CD14-positive monocyte (primary cell): ENCODE measurements at regions not wholly inside any gene's neighbourhood (a gene's known extent, or its start where the extent isn't known, plus 50 kb on each side); places are given as distances from the start of the nearest gene placed in this dataset.

ENCODE experiments used
- DNase-seq, 3 donors: peaks; one replicate each; pipeline ENCODE4 v3.0.0-alpha.2; 2011 to 2022
- H2AFZ ChIP-seq: 2 replicates; pipeline ENCODE4 v1.6.0; 2012; ENCODE audit warnings: mild to moderate bottlenecking, low read depth, low read length, inconsistent platforms; ENCODE audit not compliant: insufficient read depth, poor library complexity, severe bottlenecking
- H3K27ac ChIP-seq, 2 donors: 1 replicate in 1 of 2; 2 replicates in 1 of 2; pipeline ENCODE4 v1.5.1; 2012 to 2013; ENCODE audit warnings: low read length in 2 of 2, control low read depth in 1 of 2, inconsistent platforms in 1 of 2, low read depth in 1 of 2, mild to moderate bottlenecking in 1 of 2
- H3K27me3 ChIP-seq, 2 donors: one replicate each; pipeline versions ENCODE4 v1.6.0 to v1.6.1; 2011 to 2013; ENCODE audit warnings: low read length in 2 of 2; ENCODE audit not compliant: control insufficient read depth in 2 of 2, insufficient read depth in 2 of 2
- H3K36me3 ChIP-seq, 2 donors: replicated peaks in 1 of 2; 1 replicate in 1 of 2; 2 replicates in 1 of 2; pipeline versions ENCODE4 v1.5.1 to v1.6.1; 2012 to 2013; ENCODE audit warnings: low read length in 2 of 2, control low read depth in 1 of 2, inconsistent platforms in 1 of 2, mild to moderate bottlenecking in 1 of 2; ENCODE audit not compliant: insufficient read depth in 2 of 2, control insufficient read depth in 1 of 2
- H3K4me1 ChIP-seq, 2 donors: 1 replicate in 1 of 2; 2 replicates in 1 of 2; pipeline versions ENCODE4 v1.5.1 to v1.6.1; 2012 to 2013; ENCODE audit warnings: low read length in 2 of 2, control low read depth in 1 of 2, inconsistent platforms in 1 of 2, mild to moderate bottlenecking in 1 of 2, moderate library complexity in 1 of 2; ENCODE audit not compliant: insufficient read depth in 2 of 2, control insufficient read depth in 1 of 2
- H3K4me2 ChIP-seq: replicated peaks from 2 replicates; pipeline ENCODE3; 2012; ENCODE audit warnings: low read length, moderate library complexity, mild to moderate bottlenecking; ENCODE audit not compliant: poor library complexity, severe bottlenecking; ENCODE audit errors: extremely low read depth
- H3K4me3 ChIP-seq, 3 experiments: fragments of 200-600 bp in 1 of 3; sonication (generic) in 1 of 3; replicated peaks in 1 of 3; 1 replicate in 2 of 3; 2 replicates in 1 of 3; pipeline ENCODE4 v1.5.1; 2011 to 2013; ENCODE audit warnings: low read length in 3 of 3, mild to moderate bottlenecking in 3 of 3, control low read depth in 2 of 3, low read depth in 2 of 3, inconsistent platforms in 1 of 3, moderate library complexity in 1 of 3
- H3K79me2 ChIP-seq: 2 replicates; pipeline ENCODE4 v1.6.0; 2012; ENCODE audit warnings: mild to moderate bottlenecking, control low read depth, inconsistent platforms, low read length, moderate library complexity; ENCODE audit not compliant: insufficient read depth
- H3K9ac ChIP-seq: 2 replicates; pipeline ENCODE4 v1.6.0; 2017; ENCODE audit warnings: low read length, mild to moderate bottlenecking; ENCODE audit not compliant: insufficient read depth, poor library complexity, severe bottlenecking
- H3K9me3 ChIP-seq, 2 donors: replicated peaks in 1 of 2; 1 replicate in 1 of 2; 2 replicates in 1 of 2; pipeline versions ENCODE4 v1.5.1 to v1.6.1; 2012 to 2013; ENCODE audit warnings: low read length in 2 of 2, control low read depth in 1 of 2; ENCODE audit not compliant: control insufficient read depth in 1 of 2, insufficient read depth in 1 of 2
- H4K20me1 ChIP-seq: 2 replicates; pipeline ENCODE4 v1.6.0; 2012; ENCODE audit warnings: mild to moderate bottlenecking, low read length, control low read depth, moderate library complexity; ENCODE audit not compliant: insufficient read depth
- H3K27ac Mint-ChIP-seq, 7 donors: one replicate each; pipeline ENCODE4 v1.8.0; 2020; ENCODE audit warnings: mild to moderate bottlenecking in 7 of 7, mixed read lengths in 7 of 7, moderate library complexity in 6 of 7, inconsistent platforms in 2 of 7
- H3K27me3 Mint-ChIP-seq, 3 donors: one replicate each; pipeline ENCODE4 v1.8.0; 2021 to 2022; ENCODE audit warnings: low read depth in 3 of 3, mild to moderate bottlenecking in 3 of 3, mixed read lengths in 3 of 3, moderate library complexity in 3 of 3, inconsistent platforms in 1 of 3
- H3K36me3 Mint-ChIP-seq, 2 donors: one replicate each; pipeline ENCODE4 v1.8.0; 2020; ENCODE audit warnings: mixed read lengths in 2 of 2, inconsistent platforms in 1 of 2, mild to moderate bottlenecking in 1 of 2
- H3K4me1 Mint-ChIP-seq: one replicate; pipeline ENCODE4 v1.8.0; 2020; ENCODE audit warnings: mild to moderate bottlenecking, mixed read lengths
- H3K4me3 Mint-ChIP-seq, 2 donors: one replicate each; pipeline ENCODE4 v1.8.0; 2020; ENCODE audit warnings: mild to moderate bottlenecking in 2 of 2, mixed read lengths in 2 of 2, moderate library complexity in 1 of 2
- H3K9me3 Mint-ChIP-seq, 7 donors: one replicate each; pipeline ENCODE4 v1.8.0; 2020 to 2022; ENCODE audit warnings: mixed read lengths in 7 of 7, mild to moderate bottlenecking in 6 of 7, moderate library complexity in 6 of 7, inconsistent platforms in 2 of 7
- CTCF ChIP-seq: fragments of 200-600 bp; IDR thresholded peaks from one replicate; pipeline ENCODE4 v1.8.0; 2022; ENCODE audit warnings: antibody characterized with exemption, mild to moderate bottlenecking
- WGBS: methylation state at CpG from one replicate; pipeline ENCODE4 v1.1.5; 2013; ENCODE audit warnings: missing lambda C conversion rate; ENCODE audit not compliant: insufficient coverage; 5-methylcytosine and 5-hydroxymethylcytosine counted together
- intact Hi-C, 2 donors: fragments of 100-400 bp; cut with micrococcal nuclease; formaldehyde crosslinking; loops; one replicate each; pipeline versions ENCODE4 v1.15.0 to v1.15.1; 2023

GRCh38 chr2:149972066-149972465, 384.5 kb upstream of the MMADHC start:
- no peak for TF ChIP-seq CTCF
- Mint-ChIP-seq H3K36me3 (no peaks in the 10 kb centered on the region), H3K27ac (no peak overlapping the region), H3K27me3 (no peaks in the 10 kb centered on the region), H3K4me3 (no peak overlapping the region), H3K9me3 (peaks cover 5 to 15% (median 11%) of the 10 kb centered on the region in 7 donors), H3K4me1 (no peaks in the 10 kb centered on the region)
- WGBS: 75% methylated on average over 2 of the region's 3 CpGs
- Histone ChIP-seq H3K27ac (no peak overlapping the region), H3K79me2 (no peaks in the 10 kb centered on the region), H4K20me1 (no peaks in the 10 kb centered on the region), H3K36me3 (no peaks in the 10 kb centered on the region), H3K4me1 (no peaks in the 10 kb centered on the region), H3K9ac (no peak overlapping the region), H2AFZ (no peak overlapping the region), H3K4me2 (no peak overlapping the region), H3K9me3 (no peaks in the 10 kb centered on the region), H3K4me3 (no peak overlapping the region), H3K27me3 (no peaks in the 10 kb centered on the region)
- DNase-seq: no peak
- intact Hi-C loops: no loop called here

- Histone ChIP-seq H3K27ac (no peak overlapping the region), H2AFZ (no peak overlapping the region), H3K36me3 (no peaks in the 10 kb centered on the region), H3K27me3 (no peaks in the 10 kb centered on the region), H3K4me2 (no peak overlapping the region), H3K4me3 (no peak overlapping the region), H3K9ac (no peak overlapping the region), H4K20me1 (no peaks in the 10 kb centered on the region), H3K9me3 (peaks cover 0 to 8% of the 10 kb centered on the region in 2 donors), H3K4me1 (no peaks in the 10 kb centered on the region), H3K79me2 (no peaks in the 10 kb centered on the region)
- WGBS: 100% methylated on average over 2 of the region's 6 CpGs
- no peak overlapping the region for H3K27ac Mint-ChIP-seq
- no peaks in the 10 kb centered on the region for H3K36me3 Mint-ChIP-seq
- H3K27me3 Mint-ChIP-seq: no peaks in the 10 kb centered on the region
- no peak overlapping the region for H3K4me3 Mint-ChIP-seq
- no peak for DNase-seq
- TF ChIP-seq CTCF: no peak
- peaks cover 0 to 13% (median 2%) of the 10 kb centered on the region in 7 donors for H3K9me3 Mint-ChIP-seq
- no peaks in the 10 kb centered on the region for H3K4me1 Mint-ChIP-seq
- intact Hi-C loops: no loop called here
Observed at GRCh38 chr2:149954981-149955600, 367.5 kb upstream of the MMADHC start.
